GM21576 (cell line): ENCODE measurements at regions not wholly inside any gene's neighbourhood (a gene's known extent, or its start where the extent isn't known, plus 50 kb on each side); places are given as distances from the start of the nearest gene placed in this dataset.
"Not testable (repeated sequence)": the region's sequence is repeated elsewhere in the genome, so short reads cannot be mapped to it uniquely, and the experiment has no call there.

Experiments used
- ATAC-seq: cut with Tn5 transposase; IDR thresholded peaks from one replicate; pipeline ENCODE4 v1.9.1; 2021; ENCODE audit warnings: mild to moderate bottlenecking, moderate library complexity; ENCODE audit not compliant: unreplicated experiment

DNA sequence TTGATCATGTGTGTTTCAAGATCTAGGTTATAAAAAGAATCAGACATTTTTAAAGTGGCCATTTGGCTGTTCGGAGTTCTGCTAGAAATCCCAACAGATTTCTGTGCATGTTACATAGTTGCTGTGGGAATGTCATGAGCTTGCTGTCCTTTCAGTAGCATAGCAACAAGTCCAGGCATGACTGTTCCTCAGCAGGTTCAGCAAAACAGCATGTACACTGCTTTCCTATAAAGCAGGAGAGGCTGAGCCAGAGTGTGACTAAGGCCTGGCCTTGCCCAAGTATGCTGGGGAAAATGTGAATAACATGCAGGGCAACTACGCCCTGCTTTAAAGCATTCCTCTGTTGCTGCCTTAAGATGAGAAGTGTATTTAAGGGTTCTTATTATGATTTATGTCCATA is 217.1 kb upstream of the SMIM31 start:
- ATAC-seq = no peak

GRCh38 chr4:164538097-164538496 is 215.8 kb upstream of the SMIM31 start:
- no peak for ATAC-seq

DNA sequence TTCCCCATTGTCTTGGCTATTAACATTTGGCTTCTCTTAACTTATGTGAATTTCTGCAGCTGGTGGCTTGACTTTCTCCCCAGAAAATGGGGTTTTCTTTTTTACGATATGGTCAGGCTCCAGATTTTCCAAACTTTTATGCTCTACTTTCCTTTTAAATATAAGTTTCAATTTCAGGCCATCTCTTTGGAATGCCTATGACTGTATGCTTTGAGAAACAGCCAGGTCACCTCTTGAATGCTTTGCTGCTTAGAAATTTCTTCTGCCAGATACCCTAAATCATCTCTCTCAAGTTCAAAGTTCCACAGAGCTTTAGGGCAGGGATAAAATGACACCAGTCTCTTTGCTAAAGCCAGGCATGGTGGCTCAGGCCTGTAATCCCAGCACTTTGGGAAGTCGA is 212.9 kb upstream of the SMIM31 start:
- no peak for ATAC-seq

DNA sequence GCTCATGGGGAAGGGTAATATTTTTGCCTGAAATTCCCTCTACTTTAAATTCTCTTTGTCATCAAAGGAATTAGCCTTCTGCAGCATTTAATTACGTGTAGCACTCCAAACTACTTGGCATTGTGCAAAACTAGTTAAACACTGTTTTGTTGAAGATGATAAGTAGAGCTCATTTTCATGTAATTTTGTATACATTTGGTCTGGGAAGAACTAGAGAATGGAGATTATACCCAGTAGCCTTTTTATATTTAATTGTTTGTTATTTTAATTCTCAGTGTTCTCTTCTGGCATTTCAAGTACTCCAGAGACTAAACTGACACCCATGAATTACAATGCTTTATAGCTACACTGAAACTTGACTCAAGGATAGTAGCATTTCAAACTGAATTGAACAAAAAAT is 211.5 kb upstream of the SMIM31 start:
- no peak for ATAC-seq

GRCh38 chr4:164550989-164551712 is 202.8 kb upstream of the SMIM31 start:
- no peak for ATAC-seq

DNA sequence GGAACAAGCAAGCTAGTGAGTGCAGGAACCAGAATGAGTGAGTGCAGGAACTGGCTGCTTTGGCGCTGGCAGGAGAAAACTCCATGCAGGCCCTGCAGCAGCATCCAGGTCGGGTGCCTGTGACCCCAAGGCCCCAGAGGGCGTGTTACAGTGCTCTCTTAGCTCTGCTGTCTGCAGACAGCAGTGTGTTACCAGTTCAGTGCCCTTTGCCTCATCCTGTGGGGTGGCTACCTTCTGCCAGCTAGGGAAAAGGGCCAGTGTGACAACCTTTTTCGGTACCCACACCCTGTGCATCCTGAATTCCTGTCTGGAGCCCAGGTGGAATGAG is 202.3 kb upstream of the SMIM31 start:
- ATAC-seq = no peak

DNA sequence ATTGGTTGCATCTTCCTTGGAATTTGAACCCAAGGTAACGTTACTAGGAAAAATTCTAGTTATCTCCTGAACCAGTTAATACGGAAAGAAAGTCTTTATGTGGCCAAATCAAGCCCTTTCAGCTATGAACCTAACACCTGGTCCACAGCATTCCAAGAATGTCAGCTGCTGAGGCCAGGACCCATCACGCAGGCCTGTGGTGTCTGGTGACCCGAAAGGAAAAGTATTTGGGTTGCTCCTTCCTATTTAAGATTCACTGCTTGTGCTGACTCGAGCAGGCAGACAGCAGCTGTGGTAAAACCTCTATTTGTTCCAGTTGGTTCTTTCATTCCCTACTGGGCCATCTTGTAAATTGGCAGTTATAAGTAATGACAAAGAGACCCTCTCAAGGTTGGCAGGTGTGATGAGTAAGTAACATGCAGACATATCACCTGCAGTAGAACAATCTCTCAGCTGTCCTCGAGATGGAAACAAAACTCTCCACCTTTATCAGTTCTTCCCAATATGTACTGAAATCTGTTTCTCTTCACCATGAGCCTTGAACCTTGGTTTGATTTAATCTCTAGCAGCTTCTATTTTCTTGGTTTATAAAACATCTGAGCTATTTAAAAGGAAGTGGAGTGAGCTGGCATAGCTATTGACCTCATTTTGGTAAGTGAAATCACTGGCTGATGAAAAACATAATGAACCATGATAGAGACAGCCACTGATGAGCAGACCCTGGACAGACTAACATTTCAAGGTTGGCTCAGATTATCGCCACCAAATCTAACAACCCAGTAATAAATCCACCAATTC is 182.1 kb upstream of the SMIM31 start:
- ATAC-seq = no peak

DNA sequence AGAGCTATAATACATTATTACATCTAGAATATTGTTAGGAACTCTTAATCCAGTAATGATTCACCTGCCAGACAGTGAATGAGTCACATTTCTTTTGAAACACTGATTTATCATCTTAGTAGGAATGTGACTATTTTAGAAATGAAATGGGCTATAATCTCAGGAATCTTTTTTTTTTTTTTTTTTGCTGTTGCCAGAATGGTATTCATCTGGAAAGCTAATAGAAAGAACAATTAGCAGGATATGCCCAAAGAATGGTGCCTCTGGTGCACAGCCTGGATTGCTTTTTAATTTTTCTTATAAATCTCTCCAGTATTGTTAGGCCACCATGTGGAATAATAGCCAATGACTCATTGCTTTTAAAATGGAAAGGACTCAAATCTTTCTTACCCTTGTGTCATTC is 181.1 kb upstream of the SMIM31 start:
- no peak for ATAC-seq

- no peak for ATAC-seq
Measured at GRCh38 chr4:164575861-164576260, 178.1 kb upstream of the SMIM31 start.

DNA sequence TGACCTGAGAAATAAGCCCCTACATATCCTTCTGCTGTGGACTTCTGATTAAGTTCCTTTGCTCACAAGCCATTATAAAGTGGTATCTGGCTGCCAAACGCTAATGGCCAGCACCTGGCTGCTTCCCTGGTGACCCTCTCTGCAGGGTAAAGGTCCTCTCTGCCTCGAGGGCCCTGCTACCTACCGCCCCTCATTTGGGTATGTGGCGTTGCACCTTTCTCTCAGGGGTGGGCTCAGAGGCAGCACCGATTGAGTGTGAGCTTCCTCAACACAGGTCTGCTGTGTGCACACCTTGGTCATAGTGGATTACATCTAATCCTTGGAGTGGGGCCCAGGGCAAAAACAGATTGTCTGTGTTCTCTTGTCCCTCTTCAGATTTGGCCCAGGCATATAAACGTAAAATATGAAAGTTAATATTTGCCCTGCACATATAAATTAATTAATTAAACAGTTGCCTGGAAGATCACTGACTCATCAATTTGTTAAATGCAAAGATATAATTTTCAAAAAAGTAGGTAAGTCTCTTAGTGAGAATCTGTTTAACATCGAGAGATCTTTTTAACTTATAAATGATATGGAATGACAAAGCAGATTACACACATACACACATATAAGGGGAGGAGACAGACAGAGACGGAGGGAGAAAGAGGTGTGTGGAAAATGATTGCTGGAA is 174.5 kb upstream of the SMIM31 start:
- no peak for ATAC-seq

- ATAC-seq = no peak
Measured at GRCh38 chr4:164591666-164592065, 162.3 kb upstream of the SMIM31 start.

DNA sequence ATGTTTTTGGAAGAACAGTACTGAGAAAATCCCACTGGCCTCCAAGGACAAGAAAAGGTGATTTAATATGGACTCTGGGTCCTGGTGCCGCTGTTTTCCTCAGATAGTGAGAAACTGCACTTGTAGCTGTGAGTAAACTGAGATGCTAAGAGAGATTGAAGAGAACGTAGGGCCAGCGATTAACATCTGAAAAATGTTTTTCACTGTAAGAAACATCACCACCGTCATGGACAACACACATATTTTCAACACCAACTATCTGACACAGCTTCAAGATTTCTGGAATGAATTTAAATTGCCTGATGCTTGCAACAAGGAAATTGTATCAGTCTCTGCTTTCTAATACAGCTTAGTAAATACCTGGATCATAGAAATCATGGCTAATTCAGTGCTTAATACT is 158.2 kb upstream of the SMIM31 start:
- ATAC-seq = no peak

- no peak for ATAC-seq
Measured at GRCh38 chr4:164596318-164596878, 157.5 kb upstream of the SMIM31 start.

DNA sequence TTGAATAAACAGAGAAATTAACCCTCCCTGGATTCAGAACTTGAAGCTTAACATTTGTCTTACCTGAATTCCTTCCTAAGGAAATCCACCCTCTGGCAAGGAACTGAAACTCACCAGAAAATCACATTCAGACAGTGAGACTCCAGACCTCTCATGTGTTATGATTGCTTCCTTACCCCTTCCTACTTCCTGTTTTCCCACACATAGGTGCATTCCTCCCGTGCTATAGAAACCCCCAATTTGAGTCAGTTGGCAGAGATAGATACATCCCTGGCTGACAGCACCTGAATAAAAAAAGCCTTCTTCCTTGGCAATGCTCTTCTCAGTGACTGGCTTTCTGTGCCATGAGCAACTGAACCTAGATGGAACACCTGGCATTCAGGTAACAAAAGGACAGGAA is 157.0 kb upstream of the SMIM31 start:
- no peak for ATAC-seq

- ATAC-seq = no peak
Measured at GRCh38 chr4:164601653-164602052, 152.3 kb upstream of the SMIM31 start.

DNA sequence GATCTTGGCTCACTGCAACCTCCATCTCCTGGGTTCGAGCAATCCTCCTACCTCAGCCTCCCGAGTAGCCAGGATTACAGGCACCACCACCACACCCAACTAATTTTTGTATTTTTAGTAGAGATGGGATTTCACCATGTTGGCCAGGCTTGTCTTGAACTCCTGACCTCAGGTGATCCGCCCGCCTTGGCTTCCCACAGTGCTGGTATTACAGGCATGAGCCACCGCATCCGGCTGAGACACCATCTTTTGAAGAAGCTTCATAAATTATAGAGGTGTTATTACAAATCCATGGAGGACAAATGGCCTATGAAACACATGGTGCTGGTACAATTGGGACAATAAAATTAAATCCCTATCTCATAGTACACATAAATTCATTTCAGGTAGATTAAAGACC is 148.1 kb upstream of the SMIM31 start:
- ATAC-seq = not testable (repeated sequence)

DNA sequence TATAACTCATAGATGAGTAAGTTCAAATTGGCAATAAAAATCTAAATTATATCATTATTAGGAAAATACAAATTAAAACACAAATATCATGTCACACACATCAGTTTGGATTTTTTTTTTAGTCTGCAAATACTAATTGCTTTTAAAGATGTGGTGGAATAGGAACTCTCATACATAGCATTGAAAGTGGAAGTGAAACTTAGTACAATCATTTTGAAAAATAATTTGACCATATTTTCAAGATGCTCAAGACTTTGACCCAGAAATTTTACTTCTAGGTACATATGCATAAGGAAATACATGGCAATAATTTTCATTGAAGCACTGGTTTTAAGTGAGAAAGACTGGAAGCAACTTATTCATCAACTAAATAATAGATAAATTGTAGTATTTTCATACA is 147.5 kb upstream of the SMIM31 start:
- ATAC-seq = peak; percentile 98

GRCh38 chr4:164613256-164613655 is 140.7 kb upstream of the SMIM31 start:
- no peak for ATAC-seq

- no peak for ATAC-seq
Measured at GRCh38 chr4:164613792-164614191, 140.1 kb upstream of the SMIM31 start.

DNA sequence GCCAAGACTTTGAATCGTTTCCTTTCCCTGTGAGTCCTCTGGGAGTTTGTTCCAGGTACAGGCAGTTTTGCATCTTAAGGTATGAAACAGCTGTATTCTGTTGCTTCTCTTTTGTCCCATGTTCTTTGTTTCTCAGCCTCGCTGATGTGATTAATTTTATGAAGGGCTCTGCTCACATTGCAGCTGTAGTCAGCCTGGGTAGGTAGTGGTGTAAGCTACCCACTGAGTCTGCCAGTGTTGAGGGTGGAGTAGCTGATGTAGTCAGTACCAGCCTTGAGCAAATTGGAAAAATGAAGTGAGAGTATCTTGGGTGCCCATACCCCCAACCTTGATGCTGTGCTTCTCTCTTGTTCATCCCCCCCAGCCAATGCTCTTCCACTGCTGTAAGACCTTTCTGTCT is 139.6 kb upstream of the SMIM31 start:
- no peak for ATAC-seq

DNA sequence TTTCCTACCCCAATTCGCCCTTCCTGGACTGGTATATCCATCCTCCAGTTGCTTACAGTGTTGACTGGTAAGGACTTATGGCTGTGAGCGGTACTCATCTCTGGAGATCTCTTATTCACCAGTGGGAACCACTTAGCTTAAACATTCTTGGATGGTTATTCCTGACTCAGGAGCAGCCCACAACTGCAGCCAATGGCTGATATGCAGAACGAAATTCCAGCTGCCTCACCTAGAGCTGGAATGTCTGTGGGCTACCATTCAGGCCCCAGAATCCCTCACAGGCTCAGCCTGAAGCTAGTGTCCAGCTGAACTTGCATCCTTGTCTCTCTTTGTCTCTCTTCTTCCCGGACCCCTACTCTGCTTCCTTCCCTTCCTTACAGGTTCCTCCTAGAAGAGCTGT is 138.9 kb upstream of the SMIM31 start:
- ATAC-seq = no peak

GRCh38 chr4:164615964-164616363 is 138.0 kb upstream of the SMIM31 start:
- ATAC-seq = no peak
